ENCODE measurements at regions not wholly inside any gene's neighbourhood (a gene's known extent, or its start where the extent isn't known, plus 50 kb on each side); places are given as distances from the start of the nearest gene placed in this dataset.
A peak's percentile ranks its signal among the peaks of the same experiment; 100 is the strongest.

DNA sequence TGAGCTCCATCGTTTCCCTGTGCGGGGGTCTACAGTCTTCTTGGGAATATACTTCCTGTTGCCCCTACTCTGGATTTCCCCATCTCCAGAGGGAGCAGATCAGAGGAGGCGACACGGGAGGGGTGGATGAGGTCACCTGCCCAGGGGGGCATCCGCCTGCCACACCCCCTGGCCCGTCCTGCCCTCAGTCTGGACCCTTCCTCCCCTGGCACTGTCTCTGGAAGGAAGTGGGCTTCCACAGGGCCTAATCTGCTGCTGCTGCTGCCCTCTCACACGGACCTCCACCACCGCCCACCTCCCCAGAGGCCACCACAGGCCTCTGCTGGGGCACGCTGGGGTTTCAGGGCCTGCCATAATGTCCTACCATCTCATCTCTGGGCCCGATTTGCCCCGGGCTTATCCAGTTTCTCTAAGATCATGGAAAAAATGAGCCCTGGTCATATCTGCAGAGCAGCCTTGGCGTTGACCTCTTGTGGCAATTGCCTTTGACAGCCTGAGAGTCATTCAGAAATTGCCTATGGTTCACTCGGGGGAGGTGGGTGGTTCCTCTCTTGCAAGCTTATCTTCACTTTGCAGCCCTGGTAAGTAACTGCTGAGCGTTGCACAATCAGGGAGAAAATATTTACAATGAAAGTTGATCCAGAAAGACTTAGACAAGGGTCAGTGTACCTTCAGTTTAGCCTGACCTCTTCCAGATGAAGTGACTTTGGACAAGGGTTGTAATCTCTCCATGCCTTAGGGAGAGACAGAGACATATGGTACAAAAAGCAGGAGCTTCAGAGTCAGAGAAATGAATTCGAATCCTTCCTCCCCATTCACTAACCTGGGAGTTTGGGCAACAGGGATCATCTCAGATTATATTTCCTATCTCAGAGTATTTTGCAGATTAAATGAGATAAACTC lies 252.4 kb downstream of the TOMM20 start (continued):
- TF ChIP-seq U2AF1 (optimal IDR thresholded peaks at IDR 0.05; ENCODE audit: low read depth, low read length) (no peak), TAF9B (IDR thresholded peaks at IDR 0.05; ENCODE audit: partially characterized antibody) (peak; percentile 93), ZNF197 (CRISPR knock-in tag; IDR thresholded peaks at IDR 0.05; ENCODE audit: low read depth) (peak; percentile 92), ZNF3 (CRISPR knock-in tag; IDR thresholded peaks at IDR 0.05) (no peak), FOS (IDR thresholded peaks at IDR 0.05; ENCODE audit: extremely low read depth, insufficient read length) (peak; percentile 66), NFRKB (IDR thresholded peaks at IDR 0.05; ENCODE audit: low read depth) (peak; percentile 90), MGA (IDR thresholded peaks at IDR 0.05) (peak; percentile 53), NR1H2 (CRISPR knock-in tag; IDR thresholded peaks at IDR 0.05) (peak; percentile 91; the same call in 1 of the 2 replicates), PRMT5 (CRISPR knock-in tag; IDR thresholded peaks at IDR 0.05) (no peak), ZNF79 (CRISPR knock-in tag; IDR thresholded peaks at IDR 0.05; ENCODE audit: low read depth) (peak; percentile 68), ATF3 (IDR thresholded peaks at IDR 0.05) (peak; percentile 97), ATF3 (CRISPR knock-in tag; conservative IDR thresholded peaks at IDR 0.05) (peak; percentile 91), HIVEP1 (CRISPR knock-in tag; IDR thresholded peaks at IDR 0.05) (peak; percentile 81)
- TF ChIP-seq, protein P1, sequence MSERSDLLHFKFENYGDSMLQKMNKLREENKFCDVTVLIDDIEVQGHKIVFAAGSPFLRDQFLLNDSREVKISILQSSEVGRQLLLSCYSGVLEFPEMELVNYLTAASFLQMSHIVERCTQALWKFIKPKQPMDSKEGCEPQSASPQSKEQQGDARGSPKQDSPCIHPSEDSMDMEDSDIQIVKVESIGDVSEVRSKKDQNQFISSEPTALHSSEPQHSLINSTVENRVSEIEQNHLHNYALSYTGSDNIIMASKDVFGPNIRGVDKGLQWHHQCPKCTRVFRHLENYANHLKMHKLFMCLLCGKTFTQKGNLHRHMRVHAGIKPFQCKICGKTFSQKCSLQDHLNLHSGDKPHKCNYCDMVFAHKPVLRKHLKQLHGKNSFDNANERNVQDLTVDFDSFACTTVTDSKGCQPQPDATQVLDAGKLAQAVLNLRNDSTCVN (CRISPR knock-in tag; IDR thresholded peaks at IDR 0.05): 0 out of 2 replicates have a peak, but pooled peaks have one; percentile 86

Measured in K562 (cell line).